ENCODE measurements at regions not wholly inside any gene's neighbourhood (a gene's known extent, or its start where the extent isn't known, plus 50 kb on each side); places are given as distances from the start of the nearest gene placed in this dataset.

DNA sequence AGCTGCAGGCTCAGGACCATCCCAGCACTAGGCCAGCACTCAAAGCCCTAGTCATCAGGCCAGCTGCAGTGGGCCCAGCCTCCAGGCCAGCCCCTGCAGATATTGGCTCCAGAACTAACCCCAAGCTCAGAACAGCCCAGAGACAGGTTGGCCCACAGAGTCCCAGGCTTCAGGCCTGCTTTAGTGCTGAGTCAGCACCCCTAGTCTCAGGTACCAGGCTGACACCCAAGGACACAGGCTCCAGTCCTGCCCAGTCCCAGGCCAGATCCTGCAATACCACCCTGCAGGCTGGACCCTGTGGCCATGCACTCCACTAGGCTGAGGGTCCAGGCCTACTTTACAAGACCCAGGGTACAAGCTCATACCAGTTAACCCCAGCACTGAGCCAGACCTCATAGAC lies 234.4 kb upstream of the GPRIN3 start:
- no peak for DNase-seq

- DNase-seq: no peak
Observed at GRCh38 chr4:89539797-89540711, 232.5 kb upstream of the GPRIN3 start.

- no peak for DNase-seq
Observed at GRCh38 chr4:89539374-89539773, 231.8 kb upstream of the GPRIN3 start.

DNA sequence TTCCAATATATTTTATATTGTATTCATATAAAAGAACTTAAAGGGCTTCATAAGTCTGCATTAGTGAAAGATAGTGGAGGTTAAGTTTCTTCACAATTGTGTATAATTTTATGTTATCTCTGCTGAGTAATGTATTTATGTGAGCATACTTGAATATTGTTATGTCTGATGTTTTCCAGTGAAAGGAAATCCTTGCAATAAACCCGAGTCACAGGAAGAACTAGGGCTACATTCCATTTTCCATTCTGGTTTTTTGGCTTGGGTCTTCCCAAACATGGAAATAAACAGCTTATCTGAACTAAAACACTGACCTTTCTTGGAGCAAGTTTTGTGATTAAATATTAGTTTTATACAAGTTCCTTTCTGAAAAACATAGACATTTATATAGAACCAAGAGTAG lies 231.3 kb upstream of the GPRIN3 start:
- no peak for DNase-seq

GRCh38 chr4:89538171-89538570 lies 230.6 kb upstream of the GPRIN3 start:
- no peak for DNase-seq

GRCh38 chr4:89537281-89537680 lies 229.7 kb upstream of the GPRIN3 start:
- DNase-seq: no peak

- DNase-seq: no peak
Observed at GRCh38 chr4:89535251-89535650, 227.7 kb upstream of the GPRIN3 start.

GRCh38 chr4:89534356-89534755 lies 226.8 kb upstream of the GPRIN3 start:
- no peak for DNase-seq

- no peak for DNase-seq
Observed at GRCh38 chr4:89531932-89532640, 224.5 kb upstream of the GPRIN3 start.

DNA sequence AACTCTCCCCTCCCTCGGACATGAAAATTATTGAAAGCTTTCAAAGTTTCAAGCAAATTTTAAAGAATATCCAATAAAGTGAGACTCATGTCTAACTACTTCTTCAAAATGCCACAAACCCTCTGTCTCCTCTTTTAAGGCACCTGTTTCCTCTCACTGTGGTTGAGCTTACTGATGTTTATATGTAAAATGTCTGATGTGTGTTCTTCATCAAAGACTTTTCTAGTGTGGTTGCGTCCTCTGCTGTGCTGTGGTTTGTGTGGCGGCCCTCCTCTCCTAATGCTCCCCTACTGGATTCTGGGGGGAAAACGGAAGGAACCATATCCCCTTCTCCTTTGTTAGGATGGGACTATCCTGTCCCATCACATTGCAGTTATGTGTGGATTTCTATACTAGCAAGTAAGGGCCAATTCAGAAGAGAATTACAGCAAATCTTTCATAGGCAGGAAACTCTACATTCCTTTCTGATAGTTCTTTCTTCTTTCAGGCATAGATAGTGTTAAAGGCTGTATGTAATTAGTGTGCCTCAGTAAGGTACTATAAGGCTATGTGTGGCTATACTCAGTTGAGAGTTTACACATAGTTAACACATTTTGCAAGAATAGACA lies 221.0 kb upstream of the GPRIN3 start:
- no peak for DNase-seq

DNA sequence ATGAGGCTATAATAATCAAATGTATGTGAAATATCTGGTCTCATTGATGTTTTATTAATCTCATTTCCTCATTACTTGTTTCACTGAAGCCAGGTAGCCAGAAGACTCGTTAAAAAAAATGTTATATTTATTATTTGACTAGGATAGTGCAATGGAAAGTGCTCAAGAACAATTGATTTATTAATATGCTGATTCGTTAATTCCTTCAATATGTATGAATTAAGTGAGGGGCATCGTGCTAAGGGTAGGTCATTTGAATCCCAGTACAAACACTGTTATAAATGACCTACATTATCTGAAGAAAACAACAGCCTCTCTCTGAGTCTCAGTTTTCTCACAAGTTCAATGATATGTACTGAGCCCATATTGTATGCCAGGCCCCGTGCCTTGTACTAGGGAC lies 214.2 kb upstream of the GPRIN3 start:
- no peak for DNase-seq

- no peak for DNase-seq
Observed at GRCh38 chr4:89519771-89520320, 212.2 kb upstream of the GPRIN3 start.

DNA sequence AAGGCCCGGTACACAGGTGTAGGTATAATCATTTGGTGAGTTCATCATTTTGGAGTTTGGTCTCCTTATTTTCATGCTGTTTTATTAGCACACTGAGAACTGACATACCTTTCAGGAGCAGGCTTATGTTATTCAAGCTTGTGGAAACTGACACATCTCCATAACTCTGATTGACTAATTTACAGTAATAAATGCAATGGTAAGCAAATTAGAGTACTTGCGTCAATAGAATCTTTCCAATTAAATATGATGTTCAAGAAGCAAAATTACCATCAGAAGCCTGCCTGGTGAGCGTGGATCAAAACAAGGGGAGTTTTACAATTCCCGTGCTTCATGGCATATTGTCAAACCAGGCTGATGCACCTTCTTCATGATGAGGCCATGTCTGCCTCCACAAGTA lies 210.7 kb upstream of the GPRIN3 start:
- no peak for DNase-seq

DNA sequence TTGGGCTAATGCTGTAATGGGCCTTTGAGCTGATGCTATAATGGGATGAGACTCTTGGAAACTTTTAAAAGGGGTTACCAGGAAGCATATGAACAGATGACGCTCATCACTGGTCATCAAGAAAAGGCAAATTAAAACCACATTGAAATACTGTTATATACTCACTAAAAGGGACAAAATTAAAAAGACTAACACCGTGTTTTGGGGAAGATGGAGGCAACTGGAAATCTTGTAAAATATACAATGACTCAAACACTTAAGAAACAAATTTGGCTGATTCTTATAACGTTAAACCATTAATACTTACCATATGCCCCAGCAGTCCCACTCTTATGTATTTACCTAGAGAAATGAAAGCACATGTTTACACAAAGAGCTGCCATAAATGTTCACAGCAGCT lies 207.2 kb upstream of the GPRIN3 start:
- DNase-seq: no peak

- no peak for DNase-seq
Observed at GRCh38 chr4:89511776-89512175, 204.2 kb upstream of the GPRIN3 start.

DNA sequence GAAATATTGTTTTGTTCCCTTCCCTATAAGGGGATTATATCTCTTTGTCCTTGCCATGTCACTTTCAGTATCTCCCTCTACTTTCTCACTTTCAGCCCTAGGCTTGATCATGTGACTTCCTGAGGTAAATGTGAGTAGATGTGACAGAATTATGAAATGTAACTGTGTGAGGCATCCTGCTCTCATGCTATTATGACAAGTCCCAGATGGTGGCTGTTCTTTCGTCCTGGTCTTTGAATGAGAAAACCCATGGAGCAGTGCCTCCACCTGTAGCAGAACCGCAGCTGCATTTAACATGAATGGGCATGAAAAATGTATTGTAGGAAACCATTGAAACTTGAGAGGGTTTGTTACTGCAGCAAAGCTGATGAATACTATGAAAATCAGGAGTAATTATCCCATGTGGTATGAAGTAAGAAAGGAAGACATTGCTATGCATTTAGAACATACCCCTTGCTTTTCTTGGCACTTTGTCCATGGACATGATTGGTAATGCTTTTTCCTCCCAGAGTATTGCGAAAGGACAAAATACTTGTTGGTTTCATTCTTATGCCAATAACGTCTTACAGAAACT lies 202.2 kb upstream of the GPRIN3 start:
- DNase-seq: no peak

GRCh38 chr4:89506866-89507491 lies 199.4 kb upstream of the GPRIN3 start:
- DNase-seq: no peak

DNA sequence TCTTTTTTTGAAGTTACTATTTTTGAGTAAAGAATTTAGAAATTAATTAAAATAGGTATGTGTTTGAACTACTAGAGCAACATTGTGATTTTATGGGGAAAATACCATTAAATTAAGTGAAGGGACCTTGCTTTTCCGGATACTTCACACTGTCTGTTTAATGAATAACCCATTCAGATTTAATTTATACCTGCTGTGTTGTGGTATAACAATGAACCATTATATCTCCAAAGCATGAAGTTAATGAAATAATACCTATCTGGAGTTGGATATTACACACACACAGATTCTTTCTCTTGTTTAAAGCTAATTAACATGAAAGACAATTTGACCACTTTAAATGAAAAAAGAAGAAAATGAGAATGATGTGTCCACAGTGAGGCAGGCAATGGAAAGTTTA lies 195.0 kb upstream of the GPRIN3 start:
- DNase-seq: no peak

- no peak for DNase-seq
Observed at GRCh38 chr4:89497517-89498308, 190.1 kb upstream of the GPRIN3 start.

GRCh38 chr4:89496851-89497250 lies 189.3 kb upstream of the GPRIN3 start:
- DNase-seq: no peak

DNA sequence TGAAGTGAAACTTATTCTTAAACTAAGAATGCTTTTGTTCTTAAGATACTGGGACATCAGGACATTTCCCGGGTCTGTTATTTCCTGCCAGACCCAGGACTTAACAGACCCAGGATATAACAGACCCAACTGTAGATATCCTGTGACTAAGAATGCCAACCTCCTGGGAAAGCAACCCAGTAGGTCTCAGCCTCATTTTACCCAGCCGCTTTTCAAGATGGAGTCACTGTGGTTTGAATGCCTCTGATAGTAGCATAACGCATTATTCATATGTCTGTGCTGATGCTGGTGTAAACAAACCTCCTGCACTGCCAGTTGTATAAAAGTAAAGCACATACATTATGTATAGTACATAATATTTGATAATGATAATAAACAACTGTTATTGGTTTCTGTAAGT lies 185.8 kb upstream of the GPRIN3 start:
- no peak for DNase-seq

GRCh38 chr4:89492581-89493071 lies 185.0 kb upstream of the GPRIN3 start:
- DNase-seq: no peak
